Colonic mucosa (tissue), 4 donors: ENCODE measurements at regions not wholly inside any gene's neighbourhood (a gene's known extent, or its start where the extent isn't known, plus 50 kb on each side); places are given as distances from the start of the nearest gene placed in this dataset.

ENCODE experiments used
- DNase-seq: peaks from one replicate; pipeline ENCODE4 v3.0.0-alpha.2; 2020
- H3K27ac ChIP-seq: fragments of 200-600 bp; one replicate; pipeline ENCODE4 v1.8.0; 2021
- H3K27me3 ChIP-seq: fragments of 200-600 bp; one replicate; pipeline ENCODE4 v1.8.0; 2021
- H3K36me3 ChIP-seq: fragments of 200-600 bp; one replicate; pipeline ENCODE4 v1.8.0; 2021
- H3K4me1 ChIP-seq: fragments of 200-600 bp; one replicate; pipeline ENCODE4 v1.8.0; 2021; ENCODE audit warnings: mild to moderate bottlenecking
- H3K4me3 ChIP-seq: fragments of 200-600 bp; one replicate; pipeline ENCODE4 v1.8.0; 2021
- H3K9ac ChIP-seq, 2 donors: one replicate each; pipeline ENCODE4 v1.7.0; 2013; ENCODE audit warnings: control low read depth in 2 of 2, low read depth in 2 of 2, low read length in 2 of 2
- H3K9me3 ChIP-seq: fragments of 200-600 bp; one replicate; pipeline ENCODE4 v1.8.0; 2021
- intact Hi-C: fragments of 100-400 bp; cut with DNase I; formaldehyde crosslinking; loops from one replicate; pipeline ENCODE4 v1.14.1; 2022
- TF ChIP-seq, protein P1 (sequence below): fragments of 200-600 bp; IDR thresholded peaks from one replicate; pipeline ENCODE4 v1.8.0; 2022; ENCODE audit warnings: antibody characterized with exemption, mild to moderate bottlenecking
- donor health status: healthy.
- donor health status: DM: no; HTN: no; CAD: no.
- donor health status: DM: no; HTN: no; CAD: no.

DNA sequence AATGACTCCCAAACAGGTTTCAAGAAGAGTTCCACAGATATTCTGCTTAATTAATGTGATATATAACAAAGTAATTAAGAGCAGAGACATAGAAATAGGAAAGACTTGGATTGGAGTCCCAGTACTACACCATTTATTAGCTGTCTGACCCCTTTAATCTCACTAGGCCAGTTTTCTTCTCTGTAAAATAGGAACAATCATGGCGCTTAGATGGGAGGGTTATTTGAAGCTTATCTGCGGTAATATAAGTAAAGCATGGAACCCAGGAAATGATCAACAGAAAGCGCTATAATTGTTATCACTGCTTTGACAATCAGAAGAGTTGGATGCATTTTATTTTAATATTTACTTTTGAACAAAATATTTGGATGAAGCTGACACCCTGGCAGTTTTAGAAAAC, 71.3 kb upstream of the IFNE start:
- H3K9ac ChIP-seq: no peak overlapping the region
- no peak for DNase-seq
- H3K9me3 ChIP-seq: no peaks in the 10 kb centered on the region
- H3K27ac ChIP-seq: no peak overlapping the region
- H3K4me3 ChIP-seq: no peak overlapping the region
- TF ChIP-seq, protein P1, sequence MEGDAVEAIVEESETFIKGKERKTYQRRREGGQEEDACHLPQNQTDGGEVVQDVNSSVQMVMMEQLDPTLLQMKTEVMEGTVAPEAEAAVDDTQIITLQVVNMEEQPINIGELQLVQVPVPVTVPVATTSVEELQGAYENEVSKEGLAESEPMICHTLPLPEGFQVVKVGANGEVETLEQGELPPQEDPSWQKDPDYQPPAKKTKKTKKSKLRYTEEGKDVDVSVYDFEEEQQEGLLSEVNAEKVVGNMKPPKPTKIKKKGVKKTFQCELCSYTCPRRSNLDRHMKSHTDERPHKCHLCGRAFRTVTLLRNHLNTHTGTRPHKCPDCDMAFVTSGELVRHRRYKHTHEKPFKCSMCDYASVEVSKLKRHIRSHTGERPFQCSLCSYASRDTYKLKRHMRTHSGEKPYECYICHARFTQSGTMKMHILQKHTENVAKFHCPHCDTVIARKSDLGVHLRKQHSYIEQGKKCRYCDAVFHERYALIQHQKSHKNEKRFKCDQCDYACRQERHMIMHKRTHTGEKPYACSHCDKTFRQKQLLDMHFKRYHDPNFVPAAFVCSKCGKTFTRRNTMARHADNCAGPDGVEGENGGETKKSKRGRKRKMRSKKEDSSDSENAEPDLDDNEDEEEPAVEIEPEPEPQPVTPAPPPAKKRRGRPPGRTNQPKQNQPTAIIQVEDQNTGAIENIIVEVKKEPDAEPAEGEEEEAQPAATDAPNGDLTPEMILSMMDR: no peak
- H3K27me3 ChIP-seq: peaks cover 22% of the 10 kb centered on the region
- no peaks in the 10 kb centered on the region for H3K4me1 ChIP-seq
- intact Hi-C loops: no loop called here
- H3K36me3 ChIP-seq: no peaks in the 10 kb centered on the region

DNA sequence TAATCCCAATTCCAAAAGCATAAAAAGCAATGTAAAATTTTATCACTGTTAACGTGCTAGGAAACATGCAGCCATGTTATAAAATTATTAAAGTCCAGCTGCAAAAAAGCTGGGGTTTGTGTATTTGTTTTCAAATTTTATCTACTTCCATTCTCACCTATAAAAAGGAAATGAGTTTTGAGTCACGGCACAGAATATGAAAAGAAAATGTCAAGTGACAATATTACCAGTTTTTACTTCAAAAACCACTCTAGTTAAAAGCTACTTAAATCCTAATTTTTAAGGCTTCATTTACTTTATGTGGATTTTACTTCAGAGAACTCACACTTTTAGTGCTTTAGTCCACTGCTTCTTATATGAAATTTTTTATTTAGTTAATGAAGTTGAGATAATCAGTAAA, 72.7 kb upstream of the IFNE start:
- intact Hi-C loops: no loop called here
- Histone ChIP-seq H3K27ac (no peak overlapping the region), H3K9ac (no peak overlapping the region), H3K27me3 (peaks cover 34% of the 10 kb centered on the region), H3K9me3 (no peaks in the 10 kb centered on the region), H3K4me1 (no peaks in the 10 kb centered on the region), H3K4me3 (no peak overlapping the region), H3K36me3 (no peaks in the 10 kb centered on the region)
- DNase-seq: no peak
- TF ChIP-seq, protein P1: no peak

DNA sequence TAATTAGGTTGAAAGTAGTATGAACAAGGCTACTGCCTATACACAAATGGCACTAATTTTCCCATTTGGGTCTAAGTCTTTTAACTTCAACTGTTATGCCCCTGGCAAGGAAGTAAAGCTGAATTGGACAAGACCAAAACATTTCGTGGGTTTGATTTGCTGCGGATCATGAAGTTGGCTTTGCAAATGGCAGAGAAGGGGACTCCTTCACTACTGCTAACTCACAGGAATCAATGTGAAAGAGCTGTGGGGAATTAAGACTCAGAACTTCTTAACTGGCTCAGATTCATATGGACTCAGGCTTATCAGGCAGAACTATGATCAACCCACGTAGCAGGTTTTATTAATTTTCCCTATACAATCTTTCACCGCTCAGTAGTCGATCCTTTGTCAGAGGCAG, 73.8 kb upstream of the IFNE start:
- no peak overlapping the region for H3K27ac ChIP-seq

DNA sequence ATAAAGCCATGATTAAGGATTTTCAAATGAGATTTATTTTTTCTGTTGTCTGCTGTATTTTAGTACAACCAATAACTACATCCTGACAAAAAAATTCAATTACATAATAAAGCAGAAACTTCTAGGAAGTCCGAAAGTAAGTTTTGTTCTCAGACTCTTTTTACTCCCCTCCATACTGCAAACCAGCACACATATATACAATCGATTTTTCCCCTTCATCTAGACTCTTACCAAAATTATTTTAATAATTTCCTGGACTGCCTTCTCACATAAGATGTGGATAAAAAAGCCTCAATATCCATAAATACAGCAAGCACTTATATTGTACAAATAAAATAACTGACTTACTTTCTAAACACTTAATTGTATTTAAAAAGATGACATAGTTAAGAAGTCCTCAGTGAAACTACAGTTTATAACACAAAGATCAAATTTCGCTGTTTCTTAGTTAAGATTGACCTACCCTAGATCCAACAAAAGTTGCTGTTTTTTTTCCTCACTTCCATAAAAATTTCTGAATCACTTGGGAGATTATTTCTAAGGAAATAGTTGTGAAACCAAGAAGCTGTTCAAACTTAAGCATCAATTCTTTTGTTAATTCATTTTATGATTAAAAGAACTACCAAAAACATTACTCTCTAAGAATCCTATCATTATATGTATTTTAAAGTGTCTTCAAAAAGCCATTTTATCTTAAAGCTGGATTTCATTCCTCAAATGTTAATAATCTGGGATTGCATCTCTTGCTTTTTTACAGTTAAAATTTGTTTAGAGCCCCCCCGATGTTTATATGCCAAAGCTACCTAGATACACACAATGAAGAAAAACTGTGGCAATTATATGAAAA, 74.7 kb upstream of the IFNE start:
- intact Hi-C loops: no loop called here
- Histone ChIP-seq H3K36me3 (no peaks in the 10 kb centered on the region), H3K4me3 (no peak overlapping the region), H3K4me1 (no peaks in the 10 kb centered on the region), H3K9me3 (no peaks in the 10 kb centered on the region), H3K27me3 (peaks cover 45% of the 10 kb centered on the region), H3K9ac (no peak overlapping the region), H3K27ac (no peak overlapping the region)
- TF ChIP-seq, protein P1: no peak
- DNase-seq: no peak

More for the DNA sequence above, 73.8 kb upstream of the IFNE start:
- Histone ChIP-seq H3K27me3 (peaks cover 45% of the 10 kb centered on the region), H3K9me3 (no peaks in the 10 kb centered on the region), H3K9ac (no peak overlapping the region), H3K4me3 (no peak overlapping the region), H3K4me1 (no peaks in the 10 kb centered on the region), H3K36me3 (no peaks in the 10 kb centered on the region)
- DNase-seq: no peak
- intact Hi-C loops: no loop called here
- TF ChIP-seq, protein P1: no peak

DNA sequence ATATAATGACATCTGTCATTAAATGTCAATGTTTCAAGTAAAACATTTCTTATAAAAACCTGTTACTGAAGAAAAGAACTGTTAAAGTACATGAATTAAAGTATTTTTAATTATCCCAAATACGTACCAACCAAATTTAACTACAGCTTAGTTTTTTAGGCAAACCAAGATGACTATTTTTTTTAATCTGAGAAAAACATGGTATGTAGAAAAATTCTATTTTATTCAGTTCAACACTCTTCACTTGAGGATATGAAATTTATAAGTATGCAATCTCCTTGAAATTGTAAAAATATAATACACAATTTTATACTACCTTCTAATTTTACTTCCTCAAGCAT, 75.3 kb upstream of the IFNE start:
- H3K9ac ChIP-seq: no peak overlapping the region
- no peak overlapping the region for H3K27ac ChIP-seq
- intact Hi-C loops: no loop called here
- no peaks in the 10 kb centered on the region for H3K4me1 ChIP-seq
- H3K36me3 ChIP-seq: no peaks in the 10 kb centered on the region
- H3K4me3 ChIP-seq: no peak overlapping the region
- no peaks in the 10 kb centered on the region for H3K9me3 ChIP-seq
- DNase-seq: no peak
- TF ChIP-seq, protein P1: no peak
- peaks cover 45% of the 10 kb centered on the region for H3K27me3 ChIP-seq
